Upper lobe of left lung (tissue), 6 donors: ENCODE measurements at regions not wholly inside any gene's neighbourhood (a gene's known extent, or its start where the extent isn't known, plus 50 kb on each side); places are given as distances from the start of the nearest gene placed in this dataset.
A peak's percentile ranks its signal among the peaks of the same experiment; 100 is the strongest.

Experiments used
- ATAC-seq, 2 donors: fragments of 200-7000 bp; cut with Tn5 transposase; one replicate each; pipeline ENCODE4 v1.9.1; 2022; ENCODE audit warnings: mild to moderate bottlenecking in 2 of 2, moderate library complexity in 2 of 2; ENCODE audit not compliant: low FRiP score in 2 of 2
- DNase-seq, 2 donors: peaks; one replicate each; pipeline ENCODE4 v3.0.0-alpha.2; 2019 to 2020
- H3K27ac ChIP-seq, 4 donors: fragments of 200-600 bp; sonication (generic); one replicate each; pipeline ENCODE4 v1.5.1; 2016 to 2019
- H3K27me3 ChIP-seq, 4 donors: fragments of 200-600 bp; sonication (generic); one replicate each; pipeline ENCODE4 v1.5.1; 2017 to 2019
- H3K36me3 ChIP-seq, 4 donors: fragments of 200-600 bp; sonication (generic); one replicate each; pipeline ENCODE4 v1.5.1; 2016 to 2019
- H3K4me1 ChIP-seq, 4 donors: fragments of 200-600 bp; sonication (generic); one replicate each; pipeline ENCODE4 v1.5.1; 2018 to 2019
- H3K4me3 ChIP-seq, 4 donors: fragments of 200-600 bp; sonication (generic); one replicate each; pipeline ENCODE4 v1.5.1; 2017 to 2019; ENCODE audit warnings: mild to moderate bottlenecking in 2 of 4, moderate library complexity in 1 of 4
- H3K9me3 ChIP-seq, 4 donors: fragments of 200-600 bp; sonication (generic); one replicate each; pipeline ENCODE4 v1.5.1; 2018 to 2019
- EP300 ChIP-seq, 4 donors: sonication (generic); formaldehyde crosslinking; IDR thresholded peaks; one replicate each; pipeline ENCODE4 v1.5.1; 2017; ENCODE audit warnings: antibody characterized with exemption in 4 of 4, control low read depth in 2 of 4
- POLR2A ChIP-seq, 4 donors: fragments of 450-650 bp; IDR thresholded peaks; one replicate each; pipeline ENCODE4 v1.5.1; 2016 to 2017; ENCODE audit warnings: antibody characterized with exemption in 4 of 4, mild to moderate bottlenecking in 2 of 4
- POLR2AphosphoS5 ChIP-seq, 2 donors: sonication (generic); formaldehyde crosslinking; IDR thresholded peaks; one replicate each; pipeline ENCODE4 v1.5.1; 2017; ENCODE audit warnings: antibody characterized with exemption in 2 of 2
- WGBS, 2 donors: methylation state at CpG; one replicate each; pipeline ENCODE4 v1.1.5; 2017 to 2018; 5-methylcytosine and 5-hydroxymethylcytosine counted together
- TF ChIP-seq, protein P1 (sequence below), 6 experiments: fragments of 450-650 bp in 4 of 6; fragments of 200-600 bp in 2 of 6; sonication (generic) in 2 of 6; IDR thresholded peaks; one replicate each; pipeline ENCODE4 v1.5.1; 2016 to 2019; ENCODE audit warnings: antibody characterized with exemption in 6 of 6
- donor health status: DM: no; HTN: no; CAD: no; lungs with moderate emphysema.
- donor health status: DM: no; HTN: yes; CAD: no; lungs with severe emphysema.

DNA sequence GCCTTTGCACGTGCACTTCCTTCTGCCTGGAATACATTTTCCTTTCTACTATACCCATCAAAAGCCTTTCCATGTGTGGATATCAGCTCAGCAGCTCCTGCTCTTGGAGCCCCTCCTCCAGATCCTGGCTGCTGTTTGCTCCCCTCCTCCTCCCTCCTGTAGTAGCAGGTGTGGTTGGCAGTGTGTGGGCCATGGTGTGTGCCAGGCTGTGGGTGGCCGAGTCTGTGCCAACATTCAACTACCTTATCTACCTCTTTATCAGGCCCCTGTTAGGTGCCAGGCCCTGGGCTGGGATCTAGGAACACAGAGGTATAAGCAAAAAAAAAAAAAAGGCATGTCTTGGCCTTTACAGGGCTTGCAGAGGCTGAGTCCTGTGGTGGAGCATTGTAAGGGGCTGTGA, 180.6 kb upstream of the JUN start:
- Histone ChIP-seq H3K9me3 (no peaks in the 10 kb centered on the region), H3K36me3 (no peaks in the 10 kb centered on the region), H3K4me1 (peaks cover 12 to 20% (median 15%) of the 10 kb centered on the region in 4 donors), H3K4me3 (no peak overlapping the region), H3K27me3 (no peaks in the 10 kb centered on the region), H3K27ac (no peak overlapping the region)
- WGBS, 2 donors = 63 to 72% methylated on average over 2 of the region's 2 CpGs
- peak in 1 of 2 donors; percentile 10 for DNase-seq
- peak in 1 of 2 donors; percentile 16 for ATAC-seq
- TF ChIP-seq EP300 (IDR thresholded peaks at IDR 0.05) = no peak
- TF ChIP-seq, protein P1, sequence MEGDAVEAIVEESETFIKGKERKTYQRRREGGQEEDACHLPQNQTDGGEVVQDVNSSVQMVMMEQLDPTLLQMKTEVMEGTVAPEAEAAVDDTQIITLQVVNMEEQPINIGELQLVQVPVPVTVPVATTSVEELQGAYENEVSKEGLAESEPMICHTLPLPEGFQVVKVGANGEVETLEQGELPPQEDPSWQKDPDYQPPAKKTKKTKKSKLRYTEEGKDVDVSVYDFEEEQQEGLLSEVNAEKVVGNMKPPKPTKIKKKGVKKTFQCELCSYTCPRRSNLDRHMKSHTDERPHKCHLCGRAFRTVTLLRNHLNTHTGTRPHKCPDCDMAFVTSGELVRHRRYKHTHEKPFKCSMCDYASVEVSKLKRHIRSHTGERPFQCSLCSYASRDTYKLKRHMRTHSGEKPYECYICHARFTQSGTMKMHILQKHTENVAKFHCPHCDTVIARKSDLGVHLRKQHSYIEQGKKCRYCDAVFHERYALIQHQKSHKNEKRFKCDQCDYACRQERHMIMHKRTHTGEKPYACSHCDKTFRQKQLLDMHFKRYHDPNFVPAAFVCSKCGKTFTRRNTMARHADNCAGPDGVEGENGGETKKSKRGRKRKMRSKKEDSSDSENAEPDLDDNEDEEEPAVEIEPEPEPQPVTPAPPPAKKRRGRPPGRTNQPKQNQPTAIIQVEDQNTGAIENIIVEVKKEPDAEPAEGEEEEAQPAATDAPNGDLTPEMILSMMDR (IDR thresholded peaks at IDR 0.05) = no peak
- TF ChIP-seq POLR2AphosphoS5 (IDR thresholded peaks at IDR 0.05) = no peak
- no peak for TF ChIP-seq POLR2A (IDR thresholded peaks at IDR 0.05)

DNA sequence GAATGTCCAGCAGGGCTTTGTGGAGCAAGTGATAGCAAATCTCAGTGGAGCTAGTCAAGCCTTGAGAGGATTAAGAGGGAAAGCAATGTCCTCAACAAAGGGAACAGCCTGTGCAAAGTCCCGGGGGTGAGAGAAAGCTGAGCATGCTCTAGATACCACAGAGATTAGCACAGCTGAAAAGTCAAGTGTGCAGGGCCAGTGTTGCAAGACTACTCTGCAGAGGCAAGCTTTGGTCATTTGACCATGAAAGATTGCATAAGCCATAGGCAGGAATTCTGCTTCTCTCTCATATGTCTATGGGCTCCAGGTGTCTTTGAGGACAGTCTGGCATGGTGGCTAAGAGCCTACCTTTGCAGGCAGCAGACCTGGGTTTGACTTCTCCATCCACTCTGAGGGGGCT, 181.0 kb upstream of the JUN start:
- 53 to 54% methylated on average over 1 of the region's 1 CpG for WGBS, 2 donors
- ATAC-seq (peak; percentile 71 to 72), DNase-seq (peak in 1 of 2 donors; percentile 68)
- Histone ChIP-seq H3K27ac (no peak overlapping the region), H3K4me3 (no peak overlapping the region), H3K36me3 (no peaks in the 10 kb centered on the region), H3K27me3 (no peaks in the 10 kb centered on the region), H3K9me3 (no peaks in the 10 kb centered on the region), H3K4me1 (peaks cover 12 to 20% (median 15%) of the 10 kb centered on the region in 4 donors)
- TF ChIP-seq, protein P1 (IDR thresholded peaks at IDR 0.05) = no peak
- peak in 1 of 4 donors; percentile 59 for TF ChIP-seq EP300 (IDR thresholded peaks at IDR 0.05)

DNA sequence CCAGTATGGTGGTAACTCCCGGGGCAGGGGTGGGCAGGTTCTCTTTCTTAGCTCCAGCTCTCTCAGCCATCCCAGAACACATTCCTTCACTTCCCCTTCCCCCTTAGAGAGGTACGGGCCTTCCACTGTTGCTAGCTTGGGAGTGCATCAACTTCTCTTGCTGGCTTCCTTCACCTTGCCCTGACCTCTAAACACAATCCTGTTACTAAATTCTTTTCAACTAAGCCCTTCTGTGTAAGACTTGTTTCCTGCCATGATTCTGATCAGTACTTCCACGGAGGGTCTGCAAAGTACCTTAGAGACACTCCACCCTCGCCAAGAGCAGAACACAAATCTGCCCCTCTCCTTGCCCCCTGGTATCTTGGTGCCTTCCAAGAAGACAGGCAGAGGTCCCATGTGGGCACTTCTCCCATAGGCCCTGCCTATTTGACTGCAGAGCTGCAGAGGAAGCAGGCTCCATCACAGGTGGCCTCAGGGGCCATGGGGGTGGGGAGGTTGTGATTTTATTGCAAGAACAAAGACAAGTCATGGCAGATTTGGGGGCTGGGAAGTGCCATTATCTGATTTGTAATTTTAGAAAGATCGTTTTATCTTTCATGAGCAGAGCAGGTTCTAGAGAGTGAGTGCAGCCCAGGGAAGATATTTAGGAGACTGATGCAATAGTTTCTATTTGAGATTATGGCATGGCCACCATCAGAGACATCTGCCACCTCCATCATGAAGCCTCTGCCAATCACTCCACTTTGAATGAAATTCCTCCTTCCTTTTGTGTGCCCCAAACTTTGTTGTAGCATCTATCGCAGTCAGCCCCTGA, 182.5 kb upstream of the JUN start:
- Histone ChIP-seq H3K27ac (no peak overlapping the region), H3K9me3 (no peaks in the 10 kb centered on the region), H3K27me3 (no peaks in the 10 kb centered on the region), H3K4me1 (peaks cover 12 to 20% (median 15%) of the 10 kb centered on the region in 4 donors), H3K36me3 (no peaks in the 10 kb centered on the region), H3K4me3 (no peak overlapping the region)
- ATAC-seq (no peak), DNase-seq (no peak)
- WGBS, 2 donors = 76 to 80% methylated on average over 5 to 6 of the region's 6 CpGs
- TF ChIP-seq, protein P1 (IDR thresholded peaks at IDR 0.05) = no peak
- TF ChIP-seq POLR2A (IDR thresholded peaks at IDR 0.05) = no peak
- TF ChIP-seq EP300 (IDR thresholded peaks at IDR 0.05) = no peak
- no peak for TF ChIP-seq POLR2AphosphoS5 (IDR thresholded peaks at IDR 0.05)

DNA sequence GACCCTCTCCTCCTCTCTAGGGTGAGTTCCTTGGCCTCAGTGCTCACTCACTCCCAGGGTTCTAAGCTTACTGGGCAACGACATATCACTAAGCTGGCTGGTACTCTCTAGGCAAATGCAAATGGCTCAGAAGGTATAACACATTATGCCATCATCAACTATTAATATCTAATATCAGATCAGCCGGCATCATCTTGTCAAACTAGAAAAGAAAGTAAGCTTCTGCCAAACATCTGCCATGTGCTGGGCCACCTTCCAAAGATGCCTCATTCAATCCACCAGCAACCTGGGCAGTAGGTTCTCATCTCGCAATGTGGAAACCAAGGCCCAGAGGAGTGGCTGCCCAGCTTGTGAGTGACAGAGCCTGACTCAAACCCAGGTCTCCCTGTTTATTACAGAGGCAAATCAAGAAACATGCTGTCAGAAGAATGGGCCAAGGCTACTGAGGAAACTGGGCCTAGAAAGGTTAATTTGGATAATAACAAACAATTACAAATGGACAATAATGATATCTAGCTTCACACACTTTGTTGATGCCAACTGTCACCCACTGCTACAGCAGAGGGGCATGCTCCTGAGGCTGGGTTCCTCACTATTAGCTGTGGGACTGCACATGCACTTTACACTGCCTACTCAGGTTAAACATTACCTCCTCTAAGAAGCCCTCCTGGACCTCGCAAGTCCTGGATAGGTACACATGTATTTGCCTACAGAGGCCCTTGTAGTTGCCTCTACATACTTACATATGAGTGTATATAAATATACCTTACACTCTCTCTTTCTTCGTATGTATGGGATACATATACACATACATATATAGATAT, 183.3 kb upstream of the JUN start:
- H3K36me3 ChIP-seq = no peaks in the 10 kb centered on the region
- H3K4me3 ChIP-seq = no peak overlapping the region
- DNase-seq (no peak), ATAC-seq (no peak)
- peaks cover 12 to 26% (median 15%) of the 10 kb centered on the region in 4 donors for H3K4me1 ChIP-seq
- TF ChIP-seq, protein P1 (IDR thresholded peaks at IDR 0.05) = no peak
- TF ChIP-seq POLR2AphosphoS5 (IDR thresholded peaks at IDR 0.05) (no peak), EP300 (IDR thresholded peaks at IDR 0.05) (no peak)
- no peak overlapping the region for H3K27ac ChIP-seq
- WGBS, 2 donors = 84 to 87% methylated on average over 5 of the region's 5 CpGs
- H3K9me3 ChIP-seq = no peaks in the 10 kb centered on the region
- H3K27me3 ChIP-seq = no peaks in the 10 kb centered on the region
